ENCODE measurements at regions not wholly inside any gene's neighbourhood (a gene's known extent, or its start where the extent isn't known, plus 50 kb on each side); places are given as distances from the start of the nearest gene placed in this dataset.

DNA sequence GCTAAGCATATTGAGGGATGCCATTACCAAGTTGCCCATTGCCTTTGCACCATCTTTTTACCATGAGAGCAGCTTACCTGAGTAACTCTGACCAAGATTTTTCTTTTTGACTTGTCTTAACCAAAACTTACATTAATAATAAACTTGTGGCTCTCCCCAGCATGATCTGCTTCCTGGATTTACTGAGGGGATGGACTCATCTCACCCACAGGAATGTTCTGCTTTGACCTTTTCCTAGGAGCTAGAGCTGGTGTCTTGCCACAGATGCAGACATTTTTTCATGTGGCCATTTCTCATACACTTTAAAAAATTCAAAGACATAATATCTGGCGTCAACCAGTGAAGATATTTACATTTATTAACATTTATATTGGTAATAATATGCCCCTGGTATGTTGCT lies 79.2 kb upstream of the EFHC2 start:
- TF ChIP-seq, protein P1, sequence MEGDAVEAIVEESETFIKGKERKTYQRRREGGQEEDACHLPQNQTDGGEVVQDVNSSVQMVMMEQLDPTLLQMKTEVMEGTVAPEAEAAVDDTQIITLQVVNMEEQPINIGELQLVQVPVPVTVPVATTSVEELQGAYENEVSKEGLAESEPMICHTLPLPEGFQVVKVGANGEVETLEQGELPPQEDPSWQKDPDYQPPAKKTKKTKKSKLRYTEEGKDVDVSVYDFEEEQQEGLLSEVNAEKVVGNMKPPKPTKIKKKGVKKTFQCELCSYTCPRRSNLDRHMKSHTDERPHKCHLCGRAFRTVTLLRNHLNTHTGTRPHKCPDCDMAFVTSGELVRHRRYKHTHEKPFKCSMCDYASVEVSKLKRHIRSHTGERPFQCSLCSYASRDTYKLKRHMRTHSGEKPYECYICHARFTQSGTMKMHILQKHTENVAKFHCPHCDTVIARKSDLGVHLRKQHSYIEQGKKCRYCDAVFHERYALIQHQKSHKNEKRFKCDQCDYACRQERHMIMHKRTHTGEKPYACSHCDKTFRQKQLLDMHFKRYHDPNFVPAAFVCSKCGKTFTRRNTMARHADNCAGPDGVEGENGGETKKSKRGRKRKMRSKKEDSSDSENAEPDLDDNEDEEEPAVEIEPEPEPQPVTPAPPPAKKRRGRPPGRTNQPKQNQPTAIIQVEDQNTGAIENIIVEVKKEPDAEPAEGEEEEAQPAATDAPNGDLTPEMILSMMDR (IDR thresholded peaks at IDR 0.05) = no peak
- no peak for TF ChIP-seq POLR2A (IDR thresholded peaks at IDR 0.05)
